ENCODE measurements at regions not wholly inside any gene's neighbourhood (a gene's known extent, or its start where the extent isn't known, plus 50 kb on each side); places are given as distances from the start of the nearest gene placed in this dataset.
"Not testable (repeated sequence)": the region's sequence is repeated elsewhere in the genome, so short reads cannot be mapped to it uniquely, and the experiment has no call there.

GRCh38 chr6:8888468-8888867, 453.1 kb upstream of the SLC35B3 start:
- Mint-ChIP-seq H3K9me3 (no peaks in the 10 kb centered on the region), H3K27me3 (no peaks in the 10 kb centered on the region), H3K27ac (no peak overlapping the region), H3K4me3 (no peak overlapping the region), H3K4me1 (no peaks in the 10 kb centered on the region), H3K36me3 (ENCODE audit: low read depth) (no peaks in the 10 kb centered on the region)
- ATAC-seq (replicated peaks) = no peak

DNA sequence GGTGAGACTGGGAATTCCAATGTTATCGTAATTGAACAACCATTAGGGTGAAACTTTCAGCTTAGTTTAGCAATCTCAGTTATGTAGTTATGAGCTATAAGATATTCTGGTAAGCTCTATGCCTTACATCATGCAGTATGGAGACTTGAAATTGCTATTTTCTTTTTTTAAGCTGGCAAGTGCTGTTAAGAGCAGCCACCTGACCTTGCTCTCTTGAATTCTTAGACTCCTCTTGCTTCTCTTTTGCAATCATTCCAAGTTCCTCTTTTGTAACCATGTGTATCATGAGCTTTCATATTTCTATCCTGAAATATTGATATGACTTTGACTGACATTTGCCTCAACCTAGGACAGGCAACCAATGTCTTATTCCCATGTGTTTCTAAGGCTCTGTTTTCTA, 446.3 kb upstream of the SLC35B3 start:
- no peaks in the 10 kb centered on the region for H3K27me3 Mint-ChIP-seq

DNA sequence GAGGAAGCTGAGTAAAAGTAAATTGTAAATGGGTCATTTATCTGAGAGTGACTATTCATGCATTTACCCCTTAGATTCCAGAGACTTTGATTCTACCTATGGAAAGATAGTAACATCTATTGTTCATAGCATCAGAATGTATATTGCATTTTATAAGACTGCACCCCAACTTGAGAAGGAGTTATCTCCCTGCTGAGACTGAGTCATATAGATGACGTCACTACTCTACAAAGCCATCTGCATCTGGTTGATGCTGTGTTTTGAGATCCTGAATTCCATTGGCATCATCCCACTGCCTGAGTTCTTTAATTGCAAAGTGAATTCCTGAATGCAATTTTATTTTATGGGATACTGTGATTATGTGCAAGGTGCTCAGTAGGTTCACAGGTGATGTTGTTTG, 444.0 kb upstream of the SLC35B3 start:
- ATAC-seq (replicated peaks) = no peak
- Mint-ChIP-seq H3K4me1 (no peaks in the 10 kb centered on the region), H3K9me3 (peaks cover 14% of the 10 kb centered on the region)

More for the DNA sequence above, 446.3 kb upstream of the SLC35B3 start:
- H3K27ac Mint-ChIP-seq = no peak overlapping the region
- H3K9me3 Mint-ChIP-seq = peaks cover 13% of the 10 kb centered on the region
- ATAC-seq (replicated peaks) = no peak
- H3K4me1 Mint-ChIP-seq = no peaks in the 10 kb centered on the region
- H3K36me3 Mint-ChIP-seq (ENCODE audit: low read depth) = no peaks in the 10 kb centered on the region
- no peak overlapping the region for H3K4me3 Mint-ChIP-seq

DNA sequence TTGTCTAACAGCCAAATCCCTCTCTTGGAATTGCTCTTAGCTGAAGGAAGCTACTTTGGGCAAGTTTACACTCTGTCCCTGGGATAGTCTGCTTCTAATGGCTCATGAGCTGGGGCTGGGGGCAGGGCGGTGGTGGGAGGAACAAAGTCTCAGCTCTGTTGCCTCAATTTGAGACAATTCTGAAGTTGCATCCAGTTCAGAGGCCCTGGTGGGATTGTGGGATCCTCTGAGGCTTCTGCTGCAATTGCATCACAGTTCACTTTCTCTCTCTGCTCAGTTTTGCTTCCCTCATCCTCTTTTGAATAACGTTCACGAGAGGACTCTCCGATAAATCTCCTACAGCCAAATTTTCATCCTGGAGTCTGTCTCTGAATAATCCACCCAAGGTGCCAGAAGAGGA, 440.6 kb upstream of the SLC35B3 start:
- H3K27me3 Mint-ChIP-seq = no peaks in the 10 kb centered on the region
- ATAC-seq (replicated peaks) = no peak
- peaks cover 12% of the 10 kb centered on the region for H3K9me3 Mint-ChIP-seq
- H3K4me1 Mint-ChIP-seq = no peaks in the 10 kb centered on the region
- no peak overlapping the region for H3K4me3 Mint-ChIP-seq
- no peak overlapping the region for H3K27ac Mint-ChIP-seq
- no peaks in the 10 kb centered on the region for H3K36me3 Mint-ChIP-seq (ENCODE audit: low read depth)

More for the DNA sequence above, 444.0 kb upstream of the SLC35B3 start:
- H3K36me3 Mint-ChIP-seq (ENCODE audit: low read depth) = no peaks in the 10 kb centered on the region
- H3K27ac Mint-ChIP-seq = no peak overlapping the region
- H3K4me3 Mint-ChIP-seq = no peak overlapping the region
- H3K27me3 Mint-ChIP-seq = no peaks in the 10 kb centered on the region

DNA sequence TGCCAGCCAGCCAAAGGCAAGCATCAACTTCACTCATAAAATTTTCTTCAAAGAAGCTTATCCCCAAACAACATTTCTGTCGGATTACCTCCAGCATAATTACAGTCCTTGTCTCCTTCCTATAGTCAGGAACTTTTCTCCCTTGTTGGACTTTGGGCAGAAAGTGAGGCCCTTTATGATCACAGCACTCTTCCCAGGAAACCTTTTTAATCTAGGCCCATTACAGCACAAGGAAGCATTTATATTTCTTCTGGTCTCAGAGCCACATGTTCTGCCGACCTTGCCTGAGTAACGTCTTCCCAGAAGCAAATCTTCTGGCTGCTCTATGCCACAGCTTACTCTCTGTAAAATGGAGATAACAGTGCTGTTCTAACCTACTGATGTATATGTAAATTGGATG, 437.2 kb upstream of the SLC35B3 start:
- Mint-ChIP-seq H3K27ac (no peak overlapping the region), H3K9me3 (peaks cover 4% of the 10 kb centered on the region), H3K4me1 (no peaks in the 10 kb centered on the region), H3K4me3 (no peak overlapping the region), H3K27me3 (no peaks in the 10 kb centered on the region), H3K36me3 (ENCODE audit: low read depth) (no peaks in the 10 kb centered on the region)
- no peak for ATAC-seq (replicated peaks)

- no peak overlapping the region for H3K4me3 Mint-ChIP-seq
- no peaks in the 10 kb centered on the region for H3K4me1 Mint-ChIP-seq
- no peak for ATAC-seq (replicated peaks)
- H3K36me3 Mint-ChIP-seq (ENCODE audit: low read depth) = no peaks in the 10 kb centered on the region
- H3K27ac Mint-ChIP-seq = no peak overlapping the region
- no peaks in the 10 kb centered on the region for H3K9me3 Mint-ChIP-seq
- no peaks in the 10 kb centered on the region for H3K27me3 Mint-ChIP-seq
Observed at GRCh38 chr6:8865451-8865850, 430.1 kb upstream of the SLC35B3 start.

DNA sequence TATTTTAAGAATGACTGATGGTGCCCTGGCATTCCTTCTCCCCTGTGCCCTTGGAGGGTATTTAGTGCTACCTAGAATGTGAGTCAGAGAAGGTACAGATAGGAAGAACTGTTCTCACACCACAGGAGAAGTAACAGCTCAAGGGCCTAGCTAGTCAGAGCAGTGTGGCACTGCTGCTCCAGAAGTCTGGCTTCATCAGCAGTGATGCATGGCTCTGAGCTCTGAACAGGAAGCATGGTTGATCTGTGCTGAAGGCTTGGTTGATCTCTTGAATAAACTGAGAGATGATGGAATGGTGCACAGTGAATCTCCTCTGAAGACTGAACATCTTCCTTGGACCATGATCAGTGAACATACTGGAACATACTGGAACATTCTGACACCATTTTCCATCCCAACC, 425.3 kb upstream of the SLC35B3 start:
- Mint-ChIP-seq H3K36me3 (ENCODE audit: low read depth) (no peaks in the 10 kb centered on the region), H3K9me3 (no peaks in the 10 kb centered on the region), H3K27ac (no peak overlapping the region), H3K27me3 (no peaks in the 10 kb centered on the region), H3K4me3 (no peak overlapping the region), H3K4me1 (no peaks in the 10 kb centered on the region)
- no peak for ATAC-seq (replicated peaks)

DNA sequence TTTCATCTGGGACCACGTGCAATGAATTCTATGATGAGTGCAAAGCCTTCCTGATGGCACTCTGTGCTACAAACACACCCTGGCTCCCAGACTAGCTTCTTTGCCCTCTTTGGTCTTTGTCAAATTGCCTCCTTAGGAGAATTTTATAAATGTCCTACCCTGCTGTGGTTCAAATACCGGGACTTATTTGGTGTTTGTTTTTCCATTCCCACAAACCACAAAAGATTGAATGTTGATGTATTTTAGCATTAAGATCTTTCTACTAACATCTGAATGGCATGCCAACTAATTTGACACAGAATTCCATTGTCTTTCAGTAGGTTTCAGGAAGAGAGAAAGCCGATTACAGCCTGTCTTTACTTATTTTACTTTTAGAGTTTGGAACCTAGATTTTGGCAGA, 424.2 kb upstream of the SLC35B3 start:
- H3K27me3 Mint-ChIP-seq = no peaks in the 10 kb centered on the region
- H3K4me3 Mint-ChIP-seq = no peak overlapping the region
- no peak overlapping the region for H3K27ac Mint-ChIP-seq
- no peaks in the 10 kb centered on the region for H3K36me3 Mint-ChIP-seq (ENCODE audit: low read depth)
- no peak for ATAC-seq (replicated peaks)
- H3K4me1 Mint-ChIP-seq = no peaks in the 10 kb centered on the region
- no peaks in the 10 kb centered on the region for H3K9me3 Mint-ChIP-seq

DNA sequence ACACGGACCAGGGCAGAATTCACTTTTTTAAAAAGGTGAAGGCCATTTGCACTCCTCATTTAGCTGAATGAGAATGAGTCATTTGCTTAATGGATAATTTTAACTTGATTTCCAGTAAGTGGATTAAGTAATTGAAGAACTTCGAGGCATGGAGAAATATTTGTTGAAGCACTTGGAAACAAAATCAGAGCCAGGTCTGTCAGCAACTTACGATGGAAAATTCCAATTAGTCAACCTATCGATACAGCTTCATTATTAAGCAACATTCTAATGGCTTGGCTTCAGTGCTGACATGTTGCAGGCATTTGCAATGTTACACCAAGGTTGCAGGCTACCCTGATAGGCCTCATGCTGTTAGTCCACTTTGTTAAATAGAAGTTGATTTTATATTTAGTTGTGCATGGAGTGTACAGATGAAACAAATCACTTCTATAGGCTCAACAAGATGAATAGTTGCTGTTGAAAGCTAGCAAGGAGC, 423.5 kb upstream of the SLC35B3 start:
- H3K9me3 Mint-ChIP-seq = no peaks in the 10 kb centered on the region
- H3K4me1 Mint-ChIP-seq = no peaks in the 10 kb centered on the region
- H3K4me3 Mint-ChIP-seq = no peak overlapping the region
- ATAC-seq (replicated peaks) = no peak
- no peaks in the 10 kb centered on the region for H3K36me3 Mint-ChIP-seq (ENCODE audit: low read depth)
- H3K27ac Mint-ChIP-seq = no peak overlapping the region
- H3K27me3 Mint-ChIP-seq = no peaks in the 10 kb centered on the region

GRCh38 chr6:8857160-8857559, 421.8 kb upstream of the SLC35B3 start:
- no peaks in the 10 kb centered on the region for H3K4me1 Mint-ChIP-seq
- no peaks in the 10 kb centered on the region for H3K27me3 Mint-ChIP-seq
- no peak for ATAC-seq (replicated peaks)
- no peak overlapping the region for H3K27ac Mint-ChIP-seq
- peaks cover under 1% of the 10 kb centered on the region for H3K9me3 Mint-ChIP-seq
- H3K36me3 Mint-ChIP-seq (ENCODE audit: low read depth) = no peaks in the 10 kb centered on the region
- H3K4me3 Mint-ChIP-seq = no peak overlapping the region

- Mint-ChIP-seq H3K27ac (no peak overlapping the region), H3K27me3 (no peaks in the 10 kb centered on the region), H3K4me3 (no peak overlapping the region), H3K36me3 (ENCODE audit: low read depth) (no peaks in the 10 kb centered on the region), H3K4me1 (no peaks in the 10 kb centered on the region), H3K9me3 (peaks cover 8% of the 10 kb centered on the region)
- ATAC-seq (replicated peaks) = no peak
Observed at GRCh38 chr6:8855411-8855810, 420.1 kb upstream of the SLC35B3 start.

GRCh38 chr6:8852332-8852731, 417.0 kb upstream of the SLC35B3 start:
- H3K4me3 Mint-ChIP-seq = no peak overlapping the region
- peaks cover 22% of the 10 kb centered on the region for H3K9me3 Mint-ChIP-seq
- no peak for ATAC-seq (replicated peaks)
- no peaks in the 10 kb centered on the region for H3K36me3 Mint-ChIP-seq (ENCODE audit: low read depth)
- no peaks in the 10 kb centered on the region for H3K4me1 Mint-ChIP-seq
- H3K27me3 Mint-ChIP-seq = no peaks in the 10 kb centered on the region
- H3K27ac Mint-ChIP-seq = no peak overlapping the region

- not testable (repeated sequence) for H3K36me3 Mint-ChIP-seq (ENCODE audit: low read depth); H3K27ac Mint-ChIP-seq; H3K27me3 Mint-ChIP-seq; ATAC-seq (replicated peaks); H3K4me1 Mint-ChIP-seq; H3K4me3 Mint-ChIP-seq
- H3K9me3 Mint-ChIP-seq = peaks cover 17% of the 10 kb centered on the region
Observed at GRCh38 chr6:8846680-8847079, 411.3 kb upstream of the SLC35B3 start.

DNA sequence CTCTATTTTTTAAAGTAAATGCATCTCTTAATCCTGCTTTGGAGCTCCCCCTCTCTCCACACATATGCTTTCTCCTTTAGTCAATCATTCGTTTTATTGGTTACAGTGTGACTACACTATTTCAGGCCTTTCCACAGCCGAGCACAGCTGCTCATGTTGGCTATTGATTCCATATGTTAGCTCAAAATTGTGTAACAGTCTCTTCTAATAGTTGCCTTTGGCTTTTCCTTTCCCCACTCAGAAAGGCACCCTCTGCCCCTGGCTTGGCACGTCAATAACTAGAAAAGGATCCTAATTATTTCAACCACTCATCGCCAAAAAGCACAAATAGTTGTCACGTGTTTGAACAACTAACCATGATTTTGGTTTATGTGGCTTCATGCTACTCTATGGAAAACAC, 410.3 kb upstream of the SLC35B3 start:
- Mint-ChIP-seq H3K27ac (no peak overlapping the region), H3K4me1 (no peaks in the 10 kb centered on the region), H3K27me3 (no peaks in the 10 kb centered on the region), H3K9me3 (peaks cover 15% of the 10 kb centered on the region), H3K4me3 (no peak overlapping the region), H3K36me3 (ENCODE audit: low read depth) (no peaks in the 10 kb centered on the region)
- ATAC-seq (replicated peaks) = no peak

DNA sequence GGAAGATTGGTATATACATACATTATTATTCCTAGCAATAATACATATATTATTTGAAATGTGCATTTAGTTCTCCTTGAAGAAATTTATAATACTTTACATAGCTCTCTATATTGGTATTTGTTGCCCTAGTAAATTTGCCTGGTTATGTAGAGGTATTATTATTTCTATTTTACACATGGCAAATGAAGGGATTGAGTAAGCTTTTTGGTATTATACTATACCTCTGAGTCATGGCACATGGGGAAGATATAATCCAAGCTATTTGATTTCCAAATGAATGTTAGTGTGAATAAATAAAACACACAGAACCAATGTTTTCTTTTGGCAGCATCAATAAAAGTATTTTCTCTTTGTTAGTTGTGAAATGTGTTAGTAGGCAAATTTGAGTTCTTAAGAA, 409.6 kb upstream of the SLC35B3 start:
- H3K27me3 Mint-ChIP-seq = no peaks in the 10 kb centered on the region
- H3K4me1 Mint-ChIP-seq = no peaks in the 10 kb centered on the region
- no peak overlapping the region for H3K27ac Mint-ChIP-seq
- no peak for ATAC-seq (replicated peaks)
- H3K9me3 Mint-ChIP-seq = peaks cover 11% of the 10 kb centered on the region
- no peak overlapping the region for H3K4me3 Mint-ChIP-seq
- no peaks in the 10 kb centered on the region for H3K36me3 Mint-ChIP-seq (ENCODE audit: low read depth)

GRCh38 chr6:8839626-8840025, 404.3 kb upstream of the SLC35B3 start:
- no peak for ATAC-seq (replicated peaks)
- Mint-ChIP-seq H3K4me3 (no peak overlapping the region), H3K36me3 (ENCODE audit: low read depth) (no peaks in the 10 kb centered on the region), H3K9me3 (peaks cover 3% of the 10 kb centered on the region), H3K4me1 (no peaks in the 10 kb centered on the region), H3K27me3 (no peaks in the 10 kb centered on the region), H3K27ac (no peak overlapping the region)

Measured in activated T-helper 17 cell treated with anti-CD3 and anti-CD28 coated beads, Interleukin-2, amount 50 U/mL, for 72 hours (primary cell).